IPS-NIHi7 (cell line): ENCODE measurements at regions not wholly inside any gene's neighbourhood (a gene's known extent, or its start where the extent isn't known, plus 50 kb on each side); places are given as distances from the start of the nearest gene placed in this dataset.

Experiments
- DNase-seq: peaks from one replicate; pipeline ENCODE4 v3.0.0; 2012; ENCODE audit warnings: mixed read lengths; ENCODE audit errors: extremely low spot score

GRCh38 chr6:125544819-125545218 lies 204.6 kb upstream of the HEY2 start:
- DNase-seq, result no peak

- DNase-seq, result no peak
Observed at GRCh38 chr6:125546841-125547251, 202.6 kb upstream of the HEY2 start.

- no peak for DNase-seq
Observed at GRCh38 chr6:125547381-125547780, 202.1 kb upstream of the HEY2 start.

DNA sequence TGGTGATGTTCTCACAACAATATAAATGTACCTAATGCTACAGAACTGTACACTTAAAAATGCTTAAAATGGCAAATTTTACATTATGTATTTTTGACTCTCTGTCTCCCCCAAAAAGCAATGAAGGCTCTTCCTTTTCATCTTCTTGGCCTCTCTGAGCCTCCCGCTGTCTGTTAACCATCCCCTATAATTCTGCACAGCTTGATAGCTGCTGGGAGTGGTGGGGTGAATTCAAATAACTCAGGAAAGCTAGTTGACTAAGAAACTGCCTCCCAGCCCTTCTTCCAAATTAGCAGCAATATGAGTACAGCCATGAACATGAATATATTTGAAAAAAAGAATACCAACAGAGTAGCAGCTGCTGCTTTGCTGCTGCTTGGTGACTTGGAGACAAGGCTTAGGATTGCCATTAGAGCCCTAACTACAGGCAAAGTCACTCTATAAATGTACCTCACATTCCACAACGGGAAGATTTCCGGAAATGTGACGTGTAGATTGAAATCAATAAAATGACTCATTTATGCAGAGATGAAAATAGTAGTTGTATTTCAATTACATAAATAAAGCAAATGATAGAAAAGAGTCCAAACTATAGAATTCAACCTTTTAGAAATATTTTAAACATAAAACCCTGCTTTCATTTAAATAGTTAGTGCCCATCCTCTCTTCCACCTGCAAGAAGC lies 200.1 kb upstream of the HEY2 start:
- no peak for DNase-seq

DNA sequence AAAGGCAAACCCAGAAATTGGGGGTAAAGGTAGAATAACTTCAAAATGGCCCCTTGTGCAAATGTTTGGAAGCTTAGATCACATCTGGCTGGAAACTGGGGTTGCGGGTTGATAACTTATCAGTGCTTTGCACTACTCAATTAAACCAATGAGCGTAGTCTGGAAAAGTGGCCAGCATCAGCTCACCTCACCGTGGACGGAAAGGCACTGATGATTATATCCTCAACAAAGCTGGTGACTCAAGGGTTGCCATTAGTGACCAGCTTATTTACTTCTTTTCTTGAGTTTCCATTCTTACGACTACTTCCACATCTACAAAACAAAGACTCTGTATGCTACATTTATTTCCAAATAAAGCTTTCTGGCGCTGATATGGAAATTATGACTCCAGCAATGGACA lies 198.5 kb upstream of the HEY2 start:
- no peak for DNase-seq

- no peak for DNase-seq
Observed at GRCh38 chr6:125552819-125553218, 196.6 kb upstream of the HEY2 start.

DNA sequence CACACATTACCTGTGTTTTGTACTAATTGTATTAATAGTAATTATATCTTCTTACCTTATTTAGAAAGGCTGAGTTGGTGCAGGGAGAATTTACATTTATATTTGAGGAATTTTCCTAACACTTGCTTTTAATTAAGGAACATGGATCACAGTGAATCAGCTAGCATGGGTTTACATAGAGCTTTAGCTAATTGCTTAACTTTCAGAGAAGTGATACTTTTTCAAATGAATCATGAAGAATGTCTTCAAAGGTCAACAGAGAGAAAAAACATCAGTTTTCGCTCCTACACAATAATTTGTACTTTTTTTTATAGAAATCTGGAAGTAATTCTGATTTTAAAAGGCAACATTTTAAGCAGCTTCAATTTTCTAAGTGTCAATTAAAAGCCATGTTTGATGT lies 195.0 kb upstream of the HEY2 start:
- no peak for DNase-seq

DNA sequence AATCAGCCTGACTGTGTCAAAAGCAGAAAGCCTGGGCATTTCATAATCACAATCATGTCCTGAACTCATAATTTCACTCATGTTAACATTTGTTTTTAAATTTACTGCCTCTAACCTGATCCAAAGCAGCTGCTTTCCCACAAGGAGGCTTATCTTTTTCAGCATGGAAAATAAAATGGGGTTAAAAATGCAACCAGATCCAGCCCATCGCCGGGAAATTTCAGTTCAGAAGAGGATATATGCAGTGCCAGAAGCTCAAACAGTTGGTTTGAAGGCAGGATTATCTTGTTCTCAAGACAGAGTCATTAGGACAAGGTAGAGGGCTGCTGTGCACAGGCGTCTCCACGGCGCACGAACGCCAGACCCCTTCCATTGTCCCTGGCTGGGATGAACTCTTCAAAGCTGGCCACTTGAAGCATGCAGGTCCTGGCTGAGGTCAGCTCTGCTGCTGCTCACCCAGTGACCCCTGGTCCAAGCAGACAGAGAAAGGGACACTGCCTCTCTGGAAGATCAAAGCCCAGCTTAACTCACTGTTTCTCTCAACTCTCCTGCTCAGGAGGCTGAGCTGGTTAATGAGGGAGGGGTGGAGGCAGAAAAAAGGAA lies 191.1 kb upstream of the HEY2 start:
- no peak for DNase-seq

- DNase-seq, result no peak
Observed at GRCh38 chr6:125558907-125559306, 190.5 kb upstream of the HEY2 start.

GRCh38 chr6:125562156-125562555 lies 187.3 kb upstream of the HEY2 start:
- no peak for DNase-seq

GRCh38 chr6:125564941-125565340 lies 184.5 kb upstream of the HEY2 start:
- DNase-seq, result no peak

DNA sequence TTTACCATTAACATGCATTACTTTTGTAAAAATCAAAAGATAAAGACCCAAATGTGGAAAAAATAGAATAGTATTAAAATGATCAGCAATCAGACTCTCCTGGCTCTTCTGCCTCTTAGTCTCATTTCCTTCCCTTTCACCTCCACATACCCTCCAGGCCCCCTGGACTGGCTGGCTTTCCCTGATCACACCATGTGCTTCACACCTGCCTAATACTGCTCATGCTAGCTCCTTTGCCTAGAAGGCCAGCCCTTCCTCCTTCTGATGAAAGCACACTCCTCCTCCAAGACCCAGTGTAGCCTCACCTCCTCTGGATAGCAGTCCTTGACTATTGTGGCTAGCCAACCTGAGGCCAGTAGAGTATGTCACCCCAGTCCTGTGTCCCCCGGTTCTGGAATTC lies 182.0 kb upstream of the HEY2 start:
- no peak for DNase-seq

- DNase-seq, result no peak
Observed at GRCh38 chr6:125568609-125569008, 180.8 kb upstream of the HEY2 start.

DNA sequence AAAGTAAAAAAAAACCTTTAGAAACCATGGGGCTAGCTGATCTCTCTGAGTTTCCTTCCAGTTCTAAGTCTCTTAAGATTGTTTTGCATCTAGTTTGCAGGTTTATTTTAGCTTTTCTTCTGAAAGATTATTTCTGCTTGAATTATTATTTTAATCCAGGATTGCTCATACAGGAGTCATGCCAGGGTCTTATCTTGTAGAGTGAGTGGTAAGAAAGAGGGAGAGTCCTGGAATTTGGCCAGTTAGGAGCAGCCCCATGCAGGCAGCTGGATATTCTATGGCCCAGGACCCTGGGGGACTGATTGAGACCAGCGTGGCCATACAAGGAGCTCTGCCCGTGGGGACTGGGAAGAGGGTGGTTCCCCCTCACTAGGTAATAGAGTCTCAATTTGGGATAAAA lies 178.9 kb upstream of the HEY2 start:
- no peak for DNase-seq

DNA sequence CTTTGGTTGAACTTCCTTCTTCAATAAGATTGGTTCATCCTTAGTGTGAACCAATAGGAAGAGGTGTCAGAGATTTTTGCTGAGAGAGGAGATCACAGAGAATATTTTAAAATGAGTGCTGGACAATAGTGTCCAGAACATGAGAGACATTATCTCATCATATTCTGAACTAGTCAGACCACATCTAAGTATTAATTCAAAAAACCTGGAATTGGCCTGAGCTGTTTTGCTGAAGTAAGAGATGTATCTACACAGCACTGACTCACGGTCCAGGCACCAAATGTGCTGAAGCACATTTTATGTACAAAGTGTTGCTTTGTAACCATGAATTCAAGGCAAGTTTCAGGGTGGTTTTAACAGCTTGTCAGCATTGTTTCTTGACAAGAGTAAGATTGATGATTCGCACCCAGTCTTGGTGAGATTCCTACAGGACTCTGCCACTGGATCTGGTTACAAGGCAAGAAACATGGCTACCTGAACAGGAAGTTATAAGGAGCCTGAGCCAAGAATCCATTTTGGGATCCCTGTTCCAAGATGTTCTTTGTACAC lies 178.2 kb upstream of the HEY2 start:
- DNase-seq, result no peak

DNA sequence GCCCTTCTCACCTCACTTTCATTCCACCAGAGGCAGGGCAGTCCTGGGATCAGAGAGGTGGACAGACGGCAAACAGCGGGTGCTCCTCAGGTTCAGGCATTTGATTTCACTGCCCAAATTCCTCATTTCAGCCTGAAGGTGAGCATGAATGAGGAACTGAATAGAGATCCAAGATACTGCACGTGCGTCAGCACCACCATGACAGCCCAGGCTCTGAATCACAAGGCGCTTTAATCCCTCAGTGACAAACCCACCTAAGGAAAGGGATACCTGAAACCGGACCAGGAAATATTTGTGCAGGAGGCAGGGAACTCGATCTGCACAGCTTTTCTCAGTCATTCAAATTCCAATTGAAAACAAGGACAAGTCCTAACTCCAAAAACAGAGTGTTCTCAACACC lies 174.8 kb upstream of the HEY2 start:
- no peak for DNase-seq

DNA sequence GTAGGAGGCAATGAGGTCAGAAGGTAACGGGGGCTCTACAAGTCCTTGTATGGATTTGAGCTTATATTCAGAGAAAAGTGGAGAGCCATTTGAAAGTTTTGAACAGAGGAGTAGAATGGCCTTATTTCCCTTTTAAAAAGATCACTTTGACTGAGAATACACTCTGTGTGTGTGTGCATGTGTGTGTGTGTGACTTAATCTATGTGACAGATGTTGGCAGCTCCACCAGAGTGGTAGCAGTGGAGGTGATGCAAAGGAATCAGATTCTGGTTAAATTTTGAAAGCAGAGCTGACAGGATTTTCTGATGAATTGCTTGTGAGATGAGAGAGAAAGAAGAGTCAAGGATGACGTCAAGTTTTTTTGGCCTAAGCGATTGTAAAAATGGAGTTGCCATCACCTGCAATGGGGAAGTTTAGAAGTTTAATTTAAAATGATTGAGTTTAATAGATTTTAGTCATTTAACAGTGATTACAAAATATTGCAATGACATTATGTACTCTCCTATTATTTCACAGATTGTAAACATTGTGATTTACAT lies 172.2 kb upstream of the HEY2 start:
- DNase-seq, result no peak

DNA sequence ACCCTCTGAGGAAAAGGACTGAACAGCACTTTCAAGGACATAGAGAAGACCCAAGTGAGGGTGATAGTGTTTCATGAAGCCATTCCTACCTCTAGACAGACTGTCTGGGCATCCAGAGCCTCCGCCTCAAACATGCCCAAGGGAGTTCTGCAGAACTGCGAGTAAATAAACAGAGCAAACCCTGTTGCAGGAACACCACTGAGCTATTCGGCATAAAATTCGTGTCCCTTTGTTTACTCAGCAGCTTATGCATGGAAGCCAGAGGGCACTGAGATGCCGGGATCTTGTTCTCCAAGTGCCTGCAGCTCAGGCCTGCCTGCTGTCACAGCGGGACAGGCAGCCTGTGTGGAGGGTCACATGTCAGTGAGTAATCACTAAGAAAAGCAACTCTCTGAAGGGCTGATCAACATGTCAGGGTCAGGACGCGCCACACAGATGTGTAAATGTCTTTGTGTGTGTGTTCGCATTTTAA lies 164.9 kb upstream of the HEY2 start:
- DNase-seq, result peak; percentile 89

DNA sequence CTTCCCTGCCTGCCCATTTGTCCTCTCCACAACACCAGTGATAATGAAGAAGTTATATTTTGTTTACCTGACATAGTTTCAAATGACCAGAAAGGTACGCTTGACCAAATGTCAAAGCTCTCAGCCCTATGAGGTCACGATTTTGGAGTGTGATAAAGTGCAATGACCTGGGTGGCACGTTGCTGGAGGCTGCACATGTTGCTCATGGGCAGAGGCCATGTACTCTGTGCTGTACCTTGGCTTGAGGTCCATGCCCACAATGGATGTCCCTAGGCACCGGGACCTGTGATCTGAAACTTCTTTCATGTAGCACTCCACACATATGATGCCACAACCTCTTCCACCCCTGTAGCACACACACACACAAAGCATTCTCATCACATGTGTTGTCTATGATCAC lies 164.0 kb upstream of the HEY2 start:
- no peak for DNase-seq

DNA sequence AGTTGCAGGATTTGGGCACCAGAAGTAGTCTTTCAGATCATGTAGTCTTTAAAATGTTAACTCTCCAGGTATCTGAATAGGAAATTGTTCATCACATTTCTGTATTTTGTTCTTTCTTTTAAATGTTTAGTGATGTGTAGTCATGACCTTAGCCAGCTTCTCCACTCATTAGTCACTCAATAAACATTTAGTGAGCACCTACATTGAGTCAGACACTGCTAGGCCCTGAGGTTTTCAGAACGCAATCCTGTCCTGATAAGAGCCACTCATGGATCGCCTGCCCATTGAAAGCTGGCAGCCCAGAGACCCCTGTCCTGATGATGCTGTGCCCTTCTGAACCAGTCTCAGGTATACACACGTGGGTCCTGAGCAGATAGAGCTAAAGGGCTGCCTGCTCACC lies 163.4 kb upstream of the HEY2 start:
- DNase-seq, result no peak

DNA sequence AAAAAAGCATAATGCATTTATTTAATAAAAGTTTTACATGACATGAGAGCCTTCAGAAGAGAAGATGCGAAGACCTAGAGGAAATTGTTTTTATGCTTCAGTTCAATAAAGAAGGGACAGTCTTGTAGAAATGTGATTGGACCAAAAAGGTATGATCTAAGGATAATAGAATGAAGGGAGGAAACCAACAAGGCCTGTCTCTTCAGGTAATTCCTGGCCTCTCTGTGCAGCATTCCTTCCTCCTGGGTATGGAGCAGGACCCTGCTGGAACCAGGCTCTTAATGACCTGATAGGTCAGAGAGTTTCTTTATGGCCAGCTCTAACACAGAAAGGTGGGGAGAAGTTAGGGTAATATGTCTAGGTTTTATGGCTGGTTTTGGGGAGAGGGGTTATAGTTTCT lies 162.8 kb upstream of the HEY2 start:
- no peak for DNase-seq

GRCh38 chr6:125587666-125588632 lies 161.5 kb upstream of the HEY2 start:
- no peak for DNase-seq
